ENCODE measurements at regions not wholly inside any gene's neighbourhood (a gene's known extent, or its start where the extent isn't known, plus 50 kb on each side); places are given as distances from the start of the nearest gene placed in this dataset.
"Not testable (repeated sequence)": the region's sequence is repeated elsewhere in the genome, so short reads cannot be mapped to it uniquely, and the experiment has no call there.

DNA sequence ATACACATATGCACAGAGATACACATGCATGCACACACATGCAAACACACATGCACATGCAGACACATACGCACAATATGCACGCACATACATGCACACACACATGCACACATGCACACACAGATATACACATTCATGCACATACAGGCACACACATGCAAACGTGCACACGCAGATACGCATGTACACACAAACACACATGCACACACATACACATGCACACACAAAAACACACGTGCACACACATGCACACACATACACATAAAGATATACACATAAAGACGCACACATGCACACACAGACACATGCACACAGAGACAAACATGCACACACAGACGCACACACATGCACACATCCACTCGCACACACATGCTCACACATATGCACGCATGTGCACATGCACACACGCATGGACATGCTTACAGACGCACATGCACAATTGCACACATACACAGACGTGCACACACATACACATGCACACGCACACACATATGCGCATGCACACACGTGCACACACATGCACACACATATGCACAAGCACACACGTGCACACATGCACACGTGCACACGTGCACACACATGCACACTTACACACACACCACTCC lies 145.2 kb downstream of the ADRA2C start:
- H3K27ac ChIP-seq, result no peak overlapping the region
- no peaks in the 10 kb centered on the region for H3F3A ChIP-seq (ENCODE audit: insufficient read depth)
- in situ Hi-C loops (cut with MboI), result no loop called here
- H3K4me2 ChIP-seq (ENCODE audit: unreplicated experiment), result no peak overlapping the region
- H3K27me3 ChIP-seq (replicated peaks; ENCODE audit: insufficient read depth), result no peaks in the 10 kb centered on the region
- no peaks in the 10 kb centered on the region for H3K79me2 ChIP-seq (ENCODE audit: insufficient read depth)
- H3K9me3 ChIP-seq (ENCODE audit: low read depth), result no peaks in the 10 kb centered on the region
- no peaks in the 10 kb centered on the region for H3K36me3 ChIP-seq (ENCODE audit: low read depth)
- WGBS, 2 experiments (ENCODE audit: low coverage in 1 of 2, low lambda C conversion rate in 2 of 2, missing lambda C conversion rate in 2 of 2), result 73% methylated on average over 19 of the region's 19 CpGs
- no peak overlapping the region for H3K4me3 ChIP-seq
- H4K20me1 ChIP-seq (ENCODE audit: insufficient read depth), result no peaks in the 10 kb centered on the region
- no peak overlapping the region for H3K9ac ChIP-seq
- no peak for DNase-seq
- H2AFZ ChIP-seq, result no peak overlapping the region
- TF ChIP-seq EZH2phosphoT487 (IDR thresholded peaks at IDR 0.05; ENCODE audit: insufficient read depth, low read depth) (no peak), EZH2 (IDR thresholded peaks at IDR 0.05; ENCODE audit: insufficient read depth, poor library complexity, severe bottlenecking) (no peak)
- H3K9me2 ChIP-seq (ENCODE audit: insufficient read depth), result no peaks in the 10 kb centered on the region
- H3K4me1 ChIP-seq (ENCODE audit: insufficient read depth), result no peaks in the 10 kb centered on the region

GRCh38 chr4:3914511-3914910 lies 148.3 kb downstream of the ADRA2C start:
- H2AFZ ChIP-seq; H3K36me3 ChIP-seq (ENCODE audit: low read depth); H3K9me3 ChIP-seq (ENCODE audit: low read depth); in situ Hi-C loops (cut with MboI); H3F3A ChIP-seq (ENCODE audit: insufficient read depth); H3K27ac ChIP-seq; H3K4me1 ChIP-seq (ENCODE audit: insufficient read depth); H4K20me1 ChIP-seq (ENCODE audit: insufficient read depth); H3K79me2 ChIP-seq (ENCODE audit: insufficient read depth); H3K27me3 ChIP-seq (replicated peaks; ENCODE audit: insufficient read depth); H3K4me3 ChIP-seq; H3K9ac ChIP-seq; H3K9me2 ChIP-seq (ENCODE audit: insufficient read depth); H3K4me2 ChIP-seq (ENCODE audit: unreplicated experiment): not testable (repeated sequence)
- 21 to 23% methylated on average over 4 of the region's 4 CpGs for WGBS, 2 experiments (ENCODE audit: low coverage in 1 of 2, low lambda C conversion rate in 2 of 2, missing lambda C conversion rate in 2 of 2)
- DNase-seq, result peak; percentile 81

DNA sequence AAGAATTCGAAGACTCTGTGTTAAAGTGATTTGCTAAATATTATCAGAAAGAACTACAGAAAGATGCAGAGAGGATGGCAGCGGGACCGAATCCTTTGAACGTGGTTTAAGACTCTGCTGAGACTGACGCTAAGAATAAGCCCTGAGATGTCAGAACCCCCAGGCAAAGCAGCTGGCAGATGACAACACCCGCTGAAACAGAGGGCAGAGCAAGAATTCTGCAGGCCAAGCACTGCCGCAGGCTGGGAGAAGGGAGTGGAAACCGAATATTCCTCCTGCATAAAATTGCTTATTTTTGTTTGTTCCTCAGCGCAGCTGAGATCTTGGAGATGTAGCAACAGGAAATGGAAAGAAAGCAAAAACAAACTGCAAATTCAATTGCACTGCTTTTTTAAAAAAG lies 153.3 kb downstream of the ADRA2C start:
- H4K20me1 ChIP-seq (ENCODE audit: insufficient read depth); H3K9ac ChIP-seq; H3K27me3 ChIP-seq (replicated peaks; ENCODE audit: insufficient read depth); H2AFZ ChIP-seq; in situ Hi-C loops (cut with MboI); H3K9me2 ChIP-seq (ENCODE audit: insufficient read depth); H3K36me3 ChIP-seq (ENCODE audit: low read depth); H3K79me2 ChIP-seq (ENCODE audit: insufficient read depth); H3K9me3 ChIP-seq (ENCODE audit: low read depth); H3K4me3 ChIP-seq: not testable (repeated sequence)
- peak; percentile 10 for DNase-seq
- H3K4me1 ChIP-seq (ENCODE audit: insufficient read depth), result peaks cover 11% of the 10 kb centered on the region
- WGBS, 2 experiments (ENCODE audit: low coverage in 1 of 2, low lambda C conversion rate in 2 of 2, missing lambda C conversion rate in 2 of 2), result 76 to 81% methylated on average over 9 of the region's 9 CpGs
- H3F3A ChIP-seq (ENCODE audit: insufficient read depth), result peaks cover 10% of the 10 kb centered on the region; the same call in 1 of the 2 replicates
- H3K27ac ChIP-seq, result peak overlapping the region; percentile 33; the same call in 1 of the 2 replicates
- H3K4me2 ChIP-seq (ENCODE audit: unreplicated experiment), result peak overlapping the region; percentile 48

DNA sequence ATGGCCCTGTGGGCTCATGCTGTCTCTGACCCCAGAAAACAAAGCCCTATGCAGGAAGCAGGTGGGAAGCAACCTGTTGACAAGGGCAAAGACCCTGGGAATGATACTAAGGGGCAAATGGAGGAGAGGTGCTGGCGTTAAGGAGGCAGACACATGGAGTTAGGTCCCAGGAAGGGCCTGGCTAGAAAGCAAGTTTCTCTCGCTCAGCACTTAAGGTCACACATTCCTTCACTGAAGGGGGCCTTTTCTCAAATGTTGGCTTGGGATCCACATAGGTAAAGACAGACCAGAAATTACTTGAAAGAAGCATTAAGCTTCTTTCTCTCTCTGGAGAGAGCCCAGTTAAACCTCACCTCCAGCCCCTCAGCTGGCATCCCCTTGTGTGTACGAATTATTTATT lies 155.7 kb downstream of the ADRA2C start:
- H3K27ac ChIP-seq; in situ Hi-C loops (cut with MboI); H3K36me3 ChIP-seq (ENCODE audit: low read depth); H3K4me3 ChIP-seq; H3K79me2 ChIP-seq (ENCODE audit: insufficient read depth); H3K9me3 ChIP-seq (ENCODE audit: low read depth); H3K4me2 ChIP-seq (ENCODE audit: unreplicated experiment); H2AFZ ChIP-seq; H3K9ac ChIP-seq; H3K9me2 ChIP-seq (ENCODE audit: insufficient read depth); DNase-seq; H3K27me3 ChIP-seq (replicated peaks; ENCODE audit: insufficient read depth); H4K20me1 ChIP-seq (ENCODE audit: insufficient read depth): not testable (repeated sequence)
- WGBS, 2 experiments (ENCODE audit: low coverage in 1 of 2, low lambda C conversion rate in 2 of 2, missing lambda C conversion rate in 2 of 2), result 80 to 87% methylated on average over 3 of the region's 3 CpGs
- Histone ChIP-seq H3K4me1 (ENCODE audit: insufficient read depth) (peaks cover 11% of the 10 kb centered on the region), H3F3A (ENCODE audit: insufficient read depth) (peaks cover 10% of the 10 kb centered on the region; the same call in 1 of the 2 replicates)

GRCh38 chr4:3925841-3926240 lies 159.7 kb downstream of the ADRA2C start:
- WGBS, 2 experiments (ENCODE audit: low coverage in 1 of 2, low lambda C conversion rate in 2 of 2, missing lambda C conversion rate in 2 of 2), result 66 to 81% methylated on average over 3 to 4 of the region's 4 CpGs
- not testable (repeated sequence) for H3K4me2 ChIP-seq (ENCODE audit: unreplicated experiment)

GRCh38 chr4:3926271-3926670 lies 160.1 kb downstream of the ADRA2C start:
- H2AFZ ChIP-seq; H3K36me3 ChIP-seq (ENCODE audit: low read depth): not testable (repeated sequence)

More at GRCh38 chr4:3925841-3926240, 159.7 kb downstream of the ADRA2C start:
- H3K27me3 ChIP-seq (replicated peaks; ENCODE audit: insufficient read depth); H4K20me1 ChIP-seq (ENCODE audit: insufficient read depth); H3K9me3 ChIP-seq (ENCODE audit: low read depth); DNase-seq; H3K4me1 ChIP-seq (ENCODE audit: insufficient read depth); H3K9ac ChIP-seq; H3K36me3 ChIP-seq (ENCODE audit: low read depth); H3F3A ChIP-seq (ENCODE audit: insufficient read depth); H3K9me2 ChIP-seq (ENCODE audit: insufficient read depth); in situ Hi-C loops (cut with MboI); H3K4me3 ChIP-seq; H2AFZ ChIP-seq; H3K79me2 ChIP-seq (ENCODE audit: insufficient read depth); H3K27ac ChIP-seq: not testable (repeated sequence)

DNA sequence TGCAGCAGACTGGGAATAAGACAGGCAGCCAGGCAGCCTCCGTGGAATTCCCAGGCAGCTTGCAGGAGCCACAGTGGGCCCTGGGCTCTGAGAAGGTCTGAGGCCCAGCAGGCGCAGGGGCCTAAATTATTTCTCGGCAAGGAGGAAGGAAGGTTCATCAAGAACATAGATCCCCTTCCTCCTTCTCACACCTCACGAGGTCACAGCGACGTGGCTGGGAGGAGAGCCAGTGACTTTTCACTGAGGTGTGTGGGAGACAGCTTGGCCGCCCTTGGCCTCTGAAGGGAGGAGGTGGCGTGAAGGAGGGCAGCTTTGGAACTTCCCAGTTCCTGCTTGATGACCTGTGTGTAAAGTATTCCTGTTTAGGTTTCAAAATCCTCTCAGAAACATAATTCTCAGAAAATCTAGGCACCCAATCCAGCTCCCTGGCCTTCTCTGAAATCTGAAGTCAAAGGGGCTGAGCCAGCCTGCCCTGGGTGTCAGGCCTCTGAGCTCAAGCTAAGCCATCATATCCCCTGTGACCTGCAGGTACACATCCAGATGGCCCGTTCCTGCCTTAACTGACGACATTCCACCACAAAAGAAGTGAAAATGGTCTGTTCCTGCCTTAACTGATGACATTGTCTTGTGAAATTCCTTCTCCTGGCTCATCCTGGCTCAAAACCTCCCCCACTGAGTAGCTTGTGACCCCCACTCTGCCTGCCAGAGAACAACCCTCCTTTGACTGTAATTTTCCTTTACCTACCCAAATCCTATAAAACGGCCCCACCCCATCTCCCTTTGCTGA lies 161.0 kb downstream of the ADRA2C start:
- H3K9ac ChIP-seq; H4K20me1 ChIP-seq (ENCODE audit: insufficient read depth); H3K4me1 ChIP-seq (ENCODE audit: insufficient read depth); H3K79me2 ChIP-seq (ENCODE audit: insufficient read depth); H3K36me3 ChIP-seq (ENCODE audit: low read depth); H2AFZ ChIP-seq; DNase-seq; in situ Hi-C loops (cut with MboI); H3K9me3 ChIP-seq (ENCODE audit: low read depth); H3F3A ChIP-seq (ENCODE audit: insufficient read depth); H3K27me3 ChIP-seq (replicated peaks; ENCODE audit: insufficient read depth); H3K4me3 ChIP-seq; H3K4me2 ChIP-seq (ENCODE audit: unreplicated experiment); H3K9me2 ChIP-seq (ENCODE audit: insufficient read depth); H3K27ac ChIP-seq: not testable (repeated sequence)
- 69 to 75% methylated on average over 9 to 11 of the region's 11 CpGs for WGBS, 2 experiments (ENCODE audit: low coverage in 1 of 2, low lambda C conversion rate in 2 of 2, missing lambda C conversion rate in 2 of 2)

More at GRCh38 chr4:3926271-3926670, 160.1 kb downstream of the ADRA2C start:
- H3K9me3 ChIP-seq (ENCODE audit: low read depth); H4K20me1 ChIP-seq (ENCODE audit: insufficient read depth); H3K79me2 ChIP-seq (ENCODE audit: insufficient read depth); H3K4me1 ChIP-seq (ENCODE audit: insufficient read depth); H3F3A ChIP-seq (ENCODE audit: insufficient read depth); H3K9ac ChIP-seq; H3K27me3 ChIP-seq (replicated peaks; ENCODE audit: insufficient read depth); H3K4me3 ChIP-seq; H3K4me2 ChIP-seq (ENCODE audit: unreplicated experiment); in situ Hi-C loops (cut with MboI); H3K27ac ChIP-seq; DNase-seq; H3K9me2 ChIP-seq (ENCODE audit: insufficient read depth): not testable (repeated sequence)
- WGBS, 2 experiments (ENCODE audit: low coverage in 1 of 2, low lambda C conversion rate in 2 of 2, missing lambda C conversion rate in 2 of 2), result 79 to 81% methylated on average over 10 of the region's 10 CpGs

Measured in GM23248 (cell line).